HG03108 (cell line): ENCODE measurements at regions not wholly inside any gene's neighbourhood (a gene's known extent, or its start where the extent isn't known, plus 50 kb on each side); places are given as distances from the start of the nearest gene placed in this dataset.
"Not testable (repeated sequence)": the region's sequence is repeated elsewhere in the genome, so short reads cannot be mapped to it uniquely, and the experiment has no call there.

ENCODE experiments used
- ATAC-seq: cut with Tn5 transposase; IDR thresholded peaks from one replicate; pipeline ENCODE4 v1.9.1; 2021; ENCODE audit warnings: moderate library complexity; ENCODE audit not compliant: unreplicated experiment

GRCh38 chr3:197459571-197459970 is 96.2 kb downstream of the BDH1 start:
- not testable (repeated sequence) for ATAC-seq

GRCh38 chr3:197458906-197459470 is 96.8 kb downstream of the BDH1 start:
- ATAC-seq: no peak

- no peak for ATAC-seq
These were observed 97.5 kb downstream of the BDH1 start for GRCh38 chr3:197458179-197458707.

- ATAC-seq: no peak
These were observed 99.3 kb downstream of the BDH1 start for GRCh38 chr3:197456261-197457091.

- not testable (repeated sequence) for ATAC-seq
These were observed 100.9 kb downstream of the BDH1 start for GRCh38 chr3:197454841-197455240.

- no peak for ATAC-seq
These were observed 101.8 kb downstream of the BDH1 start for GRCh38 chr3:197454014-197454413.

GRCh38 chr3:197450810-197451209 is 105.0 kb downstream of the BDH1 start:
- ATAC-seq: no peak

GRCh38 chr3:197450308-197450707 is 105.5 kb downstream of the BDH1 start:
- ATAC-seq: no peak

GRCh38 chr3:197449181-197449580 is 106.6 kb downstream of the BDH1 start:
- not testable (repeated sequence) for ATAC-seq

GRCh38 chr3:197447781-197448180 is 108.0 kb downstream of the BDH1 start:
- ATAC-seq: not testable (repeated sequence)

- no peak for ATAC-seq
These were observed 108.7 kb downstream of the BDH1 start for GRCh38 chr3:197447057-197447456.

GRCh38 chr3:197446700-197447056 is 109.1 kb downstream of the BDH1 start:
- ATAC-seq: no peak

GRCh38 chr3:197445896-197446699 is 109.7 kb downstream of the BDH1 start:
- no peak for ATAC-seq

GRCh38 chr3:197444793-197445379 is 110.9 kb downstream of the BDH1 start:
- ATAC-seq: no peak

- ATAC-seq: no peak
These were observed 112.3 kb downstream of the BDH1 start for GRCh38 chr3:197443506-197443905.

GRCh38 chr3:197440717-197441303 is 115.0 kb downstream of the BDH1 start:
- ATAC-seq: no peak

- ATAC-seq: no peak
These were observed 116.9 kb downstream of the BDH1 start for GRCh38 chr3:197438906-197439305.

- no peak for ATAC-seq
These were observed 120.3 kb downstream of the BDH1 start for GRCh38 chr3:197435426-197435825.

GRCh38 chr3:197434830-197435229 is 120.9 kb downstream of the BDH1 start:
- ATAC-seq: no peak

GRCh38 chr3:197432384-197433127 is 123.2 kb downstream of the BDH1 start:
- no peak for ATAC-seq
